Right lobe of liver (tissue), 6 donors: ENCODE measurements at regions not wholly inside any gene's neighbourhood (a gene's known extent, or its start where the extent isn't known, plus 50 kb on each side); places are given as distances from the start of the nearest gene placed in this dataset.
"Not testable (repeated sequence)": the region's sequence is repeated elsewhere in the genome, so short reads cannot be mapped to it uniquely, and the experiment has no call there.

Experiments
- ATAC-seq, 4 donors: fragments of 200-7000 bp; cut with Tn5 transposase; one replicate each; pipeline ENCODE4 v1.9.1; 2020; ENCODE audit warnings: mild to moderate bottlenecking in 4 of 4, moderate library complexity in 4 of 4
- DNase-seq, 3 donors: peaks; one replicate each; pipeline ENCODE4 v3.0.0-alpha.2; 2020
- H3K27ac ChIP-seq, 3 donors: fragments of 200-600 bp; one replicate each; pipeline ENCODE4 v1.8.0; 2022
- H3K27me3 ChIP-seq, 2 donors: fragments of 200-600 bp; one replicate each; pipeline ENCODE4 v1.8.0; 2022
- H3K36me3 ChIP-seq, 4 donors: fragments of 200-600 bp; sonication (generic) in 1 of 4; one replicate each; pipeline versions ENCODE4 v1.5.1 to v1.8.0; 2017 to 2022; ENCODE audit warnings: control low read depth in 1 of 4
- H3K4me1 ChIP-seq, 4 donors: fragments of 200-600 bp; sonication (generic) in 1 of 4; one replicate each; pipeline versions ENCODE4 v1.5.1 to v1.8.0; 2017 to 2022; ENCODE audit warnings: control low read depth in 1 of 4
- H3K4me3 ChIP-seq, 3 donors: fragments of 200-600 bp; one replicate each; pipeline ENCODE4 v1.8.0; 2022
- H3K9me3 ChIP-seq, 4 donors: fragments of 200-600 bp; sonication (generic) in 1 of 4; one replicate each; pipeline versions ENCODE4 v1.5.1 to v1.8.0; 2017 to 2022; ENCODE audit warnings: control low read depth in 1 of 4
- CTCF ChIP-seq, 4 donors: fragments of 200-600 bp in 3 of 4; fragments of 450-650 bp in 1 of 4; IDR thresholded peaks; one replicate each; pipeline versions ENCODE4 v1.5.1 to v1.8.0; 2016 to 2022; ENCODE audit warnings: antibody characterized with exemption in 4 of 4, mild to moderate bottlenecking in 2 of 4
- POLR2A ChIP-seq: fragments of 450-650 bp; IDR thresholded peaks from one replicate; pipeline ENCODE4 v1.6.1; 2017; ENCODE audit warnings: antibody characterized with exemption, mild to moderate bottlenecking
- WGBS: methylation state at CpG from one replicate; pipeline ENCODE4 v1.1.6; 2018; ENCODE audit warnings: low coverage, low lambda C conversion rate; ENCODE audit not compliant: insufficient coverage; ENCODE audit errors: missing lambda C conversion rate; 5-methylcytosine and 5-hydroxymethylcytosine counted together
- intact Hi-C, 2 donors: fragments of 100-400 bp; cut with DNase I; formaldehyde crosslinking; loops; one replicate each; pipeline versions ENCODE4 v1.11.2 to v1.14.1; 2022
- donor health status: DM: no; HTN: yes; CAD: no.
- donor health status: DM: no; HTN: no; CAD: no.
- donor health status: DM: no; HTN: no; CAD: no.
- donor health status: DM: no; HTN: yes; CAD: no.
- donor health status: DM: no; HTN: yes; CAD: no.

GRCh38 chr5:15001517-15001916 lies 129.9 kb upstream of the ANKH start:
- H3K27ac ChIP-seq: no peak overlapping the region
- H3K4me3 ChIP-seq: no peak overlapping the region
- DNase-seq (no peak), ATAC-seq (no peak)
- TF ChIP-seq CTCF (IDR thresholded peaks at IDR 0.05) (no peak), POLR2A (no peak)
- intact Hi-C loops: loop anchor here in 1 of 2 donors (5.0 kb wide), 1 partner anchor 274 kb away; no protein-coding TSS in a partner anchor
- no peaks in the 10 kb centered on the region for H3K36me3 ChIP-seq
- 66% methylated on average over 2 of the region's 2 CpGs for WGBS
- H3K4me1 ChIP-seq: no peaks in the 10 kb centered on the region
- H3K27me3 ChIP-seq: no peaks in the 10 kb centered on the region
- no peaks in the 10 kb centered on the region for H3K9me3 ChIP-seq

GRCh38 chr5:14998491-14998890 lies 126.9 kb upstream of the ANKH start:
- H3K4me1 ChIP-seq: no peaks in the 10 kb centered on the region
- H3K4me3 ChIP-seq: no peak overlapping the region
- H3K27ac ChIP-seq: no peak overlapping the region
- no peaks in the 10 kb centered on the region for H3K36me3 ChIP-seq
- 85% methylated on average over 3 of the region's 3 CpGs for WGBS
- H3K9me3 ChIP-seq: no peaks in the 10 kb centered on the region
- ATAC-seq (peak in 3 of 4 donors; percentile 24 to 47 (median 38)), DNase-seq (no peak)
- TF ChIP-seq CTCF (IDR thresholded peaks at IDR 0.05) (no peak), POLR2A (no peak)
- no peaks in the 10 kb centered on the region for H3K27me3 ChIP-seq
- intact Hi-C loops: no loop called here

- peak in 2 of 4 donors; percentile 17 to 41 for ATAC-seq
These were observed 125.4 kb upstream of the ANKH start for GRCh38 chr5:14996997-14997396.

GRCh38 chr5:14995229-14995628 lies 123.7 kb upstream of the ANKH start:
- Histone ChIP-seq H3K9me3 (no peaks in the 10 kb centered on the region), H3K27ac (no peak overlapping the region), H3K4me1 (no peaks in the 10 kb centered on the region), H3K27me3 (no peaks in the 10 kb centered on the region), H3K4me3 (no peak overlapping the region), H3K36me3 (no peaks in the 10 kb centered on the region)
- intact Hi-C loops: no loop called here
- TF ChIP-seq CTCF (IDR thresholded peaks at IDR 0.05): no peak
- TF ChIP-seq POLR2A: no peak
- 80% methylated on average over 4 of the region's 4 CpGs for WGBS
- DNase-seq (no peak), ATAC-seq (no peak)

More at GRCh38 chr5:14996997-14997396, 125.4 kb upstream of the ANKH start:
- TF ChIP-seq POLR2A (no peak), CTCF (IDR thresholded peaks at IDR 0.05) (no peak)
- no peak for DNase-seq
- Histone ChIP-seq H3K36me3 (no peaks in the 10 kb centered on the region), H3K4me1 (no peaks in the 10 kb centered on the region), H3K27ac (no peak overlapping the region), H3K4me3 (no peak overlapping the region), H3K27me3 (no peaks in the 10 kb centered on the region), H3K9me3 (no peaks in the 10 kb centered on the region)
- WGBS: 59% methylated on average over 3 of the region's 3 CpGs
- intact Hi-C loops: no loop called here

GRCh38 chr5:14993459-14994133 lies 122.0 kb upstream of the ANKH start:
- H3K4me1 ChIP-seq, H3K27ac ChIP-seq, ATAC-seq, H3K4me3 ChIP-seq, H3K9me3 ChIP-seq, H3K27me3 ChIP-seq, intact Hi-C loops, DNase-seq, H3K36me3 ChIP-seq: not testable (repeated sequence)
- WGBS: 96% methylated on average over 15 of the region's 40 CpGs

GRCh38 chr5:14992751-14993458 lies 121.3 kb upstream of the ANKH start:
- H3K4me3 ChIP-seq, H3K9me3 ChIP-seq, H3K36me3 ChIP-seq, H3K27me3 ChIP-seq, intact Hi-C loops, DNase-seq, H3K27ac ChIP-seq, H3K4me1 ChIP-seq: not testable (repeated sequence)
- ATAC-seq: peak in 2 of 4 donors; percentile 30 to 32
- WGBS: 62% methylated on average over 10 of the region's 28 CpGs
